ENCODE measurements at regions not wholly inside any gene's neighbourhood (a gene's known extent, or its start where the extent isn't known, plus 50 kb on each side); places are given as distances from the start of the nearest gene placed in this dataset.

GRCh38 chr3:193863657-193864357, 270.8 kb downstream of the OPA1 start:
- TF ChIP-seq, protein P1, sequence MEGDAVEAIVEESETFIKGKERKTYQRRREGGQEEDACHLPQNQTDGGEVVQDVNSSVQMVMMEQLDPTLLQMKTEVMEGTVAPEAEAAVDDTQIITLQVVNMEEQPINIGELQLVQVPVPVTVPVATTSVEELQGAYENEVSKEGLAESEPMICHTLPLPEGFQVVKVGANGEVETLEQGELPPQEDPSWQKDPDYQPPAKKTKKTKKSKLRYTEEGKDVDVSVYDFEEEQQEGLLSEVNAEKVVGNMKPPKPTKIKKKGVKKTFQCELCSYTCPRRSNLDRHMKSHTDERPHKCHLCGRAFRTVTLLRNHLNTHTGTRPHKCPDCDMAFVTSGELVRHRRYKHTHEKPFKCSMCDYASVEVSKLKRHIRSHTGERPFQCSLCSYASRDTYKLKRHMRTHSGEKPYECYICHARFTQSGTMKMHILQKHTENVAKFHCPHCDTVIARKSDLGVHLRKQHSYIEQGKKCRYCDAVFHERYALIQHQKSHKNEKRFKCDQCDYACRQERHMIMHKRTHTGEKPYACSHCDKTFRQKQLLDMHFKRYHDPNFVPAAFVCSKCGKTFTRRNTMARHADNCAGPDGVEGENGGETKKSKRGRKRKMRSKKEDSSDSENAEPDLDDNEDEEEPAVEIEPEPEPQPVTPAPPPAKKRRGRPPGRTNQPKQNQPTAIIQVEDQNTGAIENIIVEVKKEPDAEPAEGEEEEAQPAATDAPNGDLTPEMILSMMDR (IDR thresholded peaks at IDR 0.05) = no peak
- no peak for TF ChIP-seq POLR2A (IDR thresholded peaks at IDR 0.05)
